K562 (cell line): ENCODE measurements at regions not wholly inside any gene's neighbourhood (a gene's known extent, or its start where the extent isn't known, plus 50 kb on each side); places are given as distances from the start of the nearest gene placed in this dataset.

Experiments
- EZH2 ChIP-seq: IDR thresholded peaks from 2 replicates; pipeline ENCODE4 v1.6.1; 2012; ENCODE audit warnings: low read depth, mild to moderate bottlenecking, inconsistent platforms, low read length, borderline replicate concordance
- SMAD3 ChIP-seq: fragments of 450-650 bp; formaldehyde crosslinking; conservative IDR thresholded peaks from 2 replicates; pipeline ENCODE4 v1.4.0; 2020; ENCODE audit warnings: mild to moderate bottlenecking
- TAF15 ChIP-seq: fragments of 200-400 bp; formaldehyde crosslinking; IDR thresholded peaks from 2 replicates; pipeline ENCODE4 v1.6.1; 2017; ENCODE audit warnings: mild to moderate bottlenecking, low read depth, low read length, moderate library complexity

GRCh38 chr13:50401049-50401505 is 385.8 kb downstream of the KCNRG start:
- TF ChIP-seq EZH2, result no peak
- TF ChIP-seq SMAD3 (CRISPR knock-in tag), result no peak
- no peak for TF ChIP-seq TAF15
